ENCODE measurements at regions not wholly inside any gene's neighbourhood (a gene's known extent, or its start where the extent isn't known, plus 50 kb on each side); places are given as distances from the start of the nearest gene placed in this dataset.
"Not testable (repeated sequence)": the region's sequence is repeated elsewhere in the genome, so short reads cannot be mapped to it uniquely, and the experiment has no call there.

GRCh38 chr21:16116798-16117197 lies 387.0 kb downstream of the USP25 start:
- intact Hi-C loops (cut with DNase I, micrococcal nuclease): no loop called here
- ATAC-seq (no peak), DNase-seq (no peak)
- Histone ChIP-seq H3K36me3 (ENCODE audit: low read depth) (no peaks in the 10 kb centered on the region), H3K9me3 (no peaks in the 10 kb centered on the region), H3K4me3 (no peak overlapping the region), H3K4me1 (ENCODE audit: low read depth) (no peaks in the 10 kb centered on the region)
- TF ChIP-seq CTCF (IDR thresholded peaks at IDR 0.05): no peak

DNA sequence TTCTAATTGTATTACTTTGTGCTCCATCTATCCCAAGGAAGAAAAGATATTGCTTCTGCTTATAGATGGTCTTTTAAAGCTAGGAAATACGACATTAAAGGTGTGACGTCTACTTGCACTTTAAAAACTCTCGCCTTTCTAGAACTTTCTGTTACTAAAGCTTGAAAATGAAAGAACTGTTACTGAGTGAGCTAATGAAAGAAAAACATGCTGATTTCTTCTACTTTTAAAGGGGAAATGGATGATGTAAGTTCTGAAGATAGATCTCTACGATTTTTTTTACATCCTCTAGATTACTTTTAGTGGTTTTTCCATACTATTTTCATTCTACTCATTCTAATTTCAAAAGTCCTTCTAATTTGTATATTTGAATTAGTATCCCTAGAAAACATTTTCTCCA lies 387.5 kb downstream of the USP25 start:
- Histone ChIP-seq H3K9me3 (no peaks in the 10 kb centered on the region), H3K4me3 (no peak overlapping the region), H3K36me3 (ENCODE audit: low read depth) (no peaks in the 10 kb centered on the region), H3K4me1 (ENCODE audit: low read depth) (no peaks in the 10 kb centered on the region)
- intact Hi-C loops (cut with DNase I, micrococcal nuclease): no loop called here
- ATAC-seq (no peak), DNase-seq (no peak)
- no peak for TF ChIP-seq CTCF (IDR thresholded peaks at IDR 0.05)

GRCh38 chr21:16117851-16118590 lies 388.2 kb downstream of the USP25 start:
- H3K4me3 ChIP-seq: no peak overlapping the region
- intact Hi-C loops (cut with DNase I, micrococcal nuclease): no loop called here
- TF ChIP-seq CTCF (IDR thresholded peaks at IDR 0.05): no peak
- ATAC-seq: no peak
- H3K36me3 ChIP-seq (ENCODE audit: low read depth): no peaks in the 10 kb centered on the region
- H3K9me3 ChIP-seq: no peaks in the 10 kb centered on the region
- DNase-seq: no peak
- H3K4me1 ChIP-seq (ENCODE audit: low read depth): no peaks in the 10 kb centered on the region

DNA sequence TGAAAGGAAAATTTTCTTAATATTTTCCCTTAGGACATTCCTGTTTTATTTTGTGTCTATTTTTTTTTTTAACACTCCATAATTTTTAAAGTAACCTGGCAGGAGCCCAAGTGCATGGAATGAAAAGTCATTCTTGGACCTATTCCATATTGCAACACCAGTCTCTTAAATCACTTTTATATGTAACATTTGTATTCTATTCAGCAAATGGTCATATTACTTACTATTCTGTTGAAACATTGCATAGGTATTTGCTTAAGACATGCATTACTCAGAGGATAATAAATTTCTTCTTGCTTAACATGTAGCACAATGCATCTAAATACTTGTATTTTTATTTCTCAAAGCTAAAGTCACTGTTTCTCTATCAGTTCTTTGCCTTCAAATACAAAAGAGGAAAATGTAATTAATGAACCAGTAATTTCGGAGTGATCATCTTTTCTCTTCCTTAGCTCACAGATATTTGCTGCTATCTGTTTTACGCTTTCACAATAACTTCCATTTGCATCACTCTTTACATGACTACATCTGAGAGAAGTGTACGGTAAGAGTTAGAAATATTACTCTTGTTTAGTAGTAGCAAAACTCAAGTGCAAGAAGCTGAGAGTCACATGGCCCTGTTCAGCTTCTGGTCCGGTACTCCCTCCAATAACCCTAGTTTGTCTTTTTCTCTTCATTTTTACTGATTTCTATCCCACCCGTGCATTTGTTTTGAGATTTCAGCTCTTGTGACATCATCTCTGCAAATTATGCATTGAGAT lies 394.8 kb downstream of the USP25 start:
- DNase-seq (no peak), ATAC-seq (no peak)
- H3K4me3 ChIP-seq: no peak overlapping the region
- intact Hi-C loops (cut with DNase I, micrococcal nuclease): no loop called here
- no peak for TF ChIP-seq CTCF (IDR thresholded peaks at IDR 0.05)
- H3K9me3 ChIP-seq: peaks cover 2% of the 10 kb centered on the region
- no peaks in the 10 kb centered on the region for H3K4me1 ChIP-seq (ENCODE audit: low read depth)
- H3K36me3 ChIP-seq (ENCODE audit: low read depth): no peaks in the 10 kb centered on the region

DNA sequence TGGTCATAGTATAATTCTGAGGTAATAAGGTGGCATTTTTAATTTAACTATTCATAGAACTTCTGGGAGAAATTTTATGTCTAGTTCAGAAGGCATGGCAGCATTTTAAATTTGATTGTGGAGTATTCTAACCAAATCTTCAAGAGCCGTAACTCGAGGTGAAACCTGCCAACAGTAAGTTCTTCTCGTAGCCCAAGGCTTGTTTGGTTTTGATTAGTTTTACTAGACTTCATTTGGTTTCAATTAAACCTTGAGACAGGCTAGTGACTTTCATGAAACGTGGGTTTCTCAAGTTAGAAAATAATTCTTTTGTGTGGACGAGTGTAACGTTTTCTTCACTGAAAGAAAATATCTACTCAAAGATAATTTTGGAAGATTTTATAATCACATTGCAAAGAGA lies 395.5 kb downstream of the USP25 start:
- ATAC-seq (no peak), DNase-seq (no peak)
- TF ChIP-seq CTCF (IDR thresholded peaks at IDR 0.05): no peak
- H3K36me3 ChIP-seq (ENCODE audit: low read depth): no peaks in the 10 kb centered on the region
- intact Hi-C loops (cut with DNase I, micrococcal nuclease): no loop called here
- H3K4me3 ChIP-seq: no peak overlapping the region
- no peaks in the 10 kb centered on the region for H3K4me1 ChIP-seq (ENCODE audit: low read depth)
- peaks cover 5% of the 10 kb centered on the region for H3K9me3 ChIP-seq

- ATAC-seq; H3K36me3 ChIP-seq (ENCODE audit: low read depth); H3K9me3 ChIP-seq; H3K4me3 ChIP-seq; DNase-seq; intact Hi-C loops (cut with DNase I, micrococcal nuclease); H3K4me1 ChIP-seq (ENCODE audit: low read depth): not testable (repeated sequence)
Observed at GRCh38 chr21:16132453-16132852, 402.7 kb downstream of the USP25 start.

Data from mucosa of descending colon (tissue), 3 donors.